Activated CD4-positive, alpha-beta T cell treated with anti-CD3 and anti-CD28 coated beads, Interleukin-2, amount 50 U/mL, for 24 hours (primary cell): ENCODE measurements at regions not wholly inside any gene's neighbourhood (a gene's known extent, or its start where the extent isn't known, plus 50 kb on each side); places are given as distances from the start of the nearest gene placed in this dataset.
A peak's percentile ranks its signal among the peaks of the same experiment; 100 is the strongest.
"Not testable (repeated sequence)": the region's sequence is repeated elsewhere in the genome, so short reads cannot be mapped to it uniquely, and the experiment has no call there.

Experiments used
- DNase-seq, 2 donors: peaks; one replicate each; pipeline ENCODE4 v3.0.0-alpha.2; 2020; ENCODE audit warnings: low read depth in 1 of 2, low spot score in 1 of 2

DNA sequence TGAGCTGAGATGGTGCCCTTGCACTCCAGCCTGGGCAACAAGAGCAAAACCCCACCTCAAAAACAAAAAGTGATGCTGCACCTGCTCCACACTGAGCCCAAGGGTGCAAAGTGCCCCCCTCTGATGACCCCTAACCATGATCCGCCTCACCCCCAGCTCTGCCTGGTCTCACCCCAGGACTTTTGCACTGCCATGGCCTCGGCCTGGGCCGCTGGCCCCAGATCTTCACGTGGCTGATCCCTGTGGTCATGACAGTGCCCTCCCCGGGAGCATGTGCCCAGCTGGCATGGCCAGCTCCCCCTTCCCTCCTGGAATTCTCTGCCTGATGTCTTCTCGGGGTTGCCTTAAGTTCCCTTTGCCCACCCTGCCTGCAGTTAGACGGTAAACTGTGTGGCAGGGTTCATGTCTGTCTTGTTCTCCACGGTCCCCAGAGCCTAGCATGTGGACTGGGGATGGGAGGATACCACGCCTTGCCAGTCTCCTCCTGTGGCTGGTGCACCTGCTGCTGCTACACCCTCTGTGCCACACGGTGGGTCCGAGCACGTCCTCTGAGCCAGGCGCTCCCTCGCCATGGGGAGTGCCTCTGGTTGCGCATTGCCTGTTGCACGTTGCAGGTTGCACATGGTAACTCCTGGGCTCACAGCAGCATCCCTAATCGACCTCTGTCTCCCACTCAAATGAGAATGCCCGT lies 77.4 kb upstream of the PPP1R26 start:
- no peak for DNase-seq

DNA sequence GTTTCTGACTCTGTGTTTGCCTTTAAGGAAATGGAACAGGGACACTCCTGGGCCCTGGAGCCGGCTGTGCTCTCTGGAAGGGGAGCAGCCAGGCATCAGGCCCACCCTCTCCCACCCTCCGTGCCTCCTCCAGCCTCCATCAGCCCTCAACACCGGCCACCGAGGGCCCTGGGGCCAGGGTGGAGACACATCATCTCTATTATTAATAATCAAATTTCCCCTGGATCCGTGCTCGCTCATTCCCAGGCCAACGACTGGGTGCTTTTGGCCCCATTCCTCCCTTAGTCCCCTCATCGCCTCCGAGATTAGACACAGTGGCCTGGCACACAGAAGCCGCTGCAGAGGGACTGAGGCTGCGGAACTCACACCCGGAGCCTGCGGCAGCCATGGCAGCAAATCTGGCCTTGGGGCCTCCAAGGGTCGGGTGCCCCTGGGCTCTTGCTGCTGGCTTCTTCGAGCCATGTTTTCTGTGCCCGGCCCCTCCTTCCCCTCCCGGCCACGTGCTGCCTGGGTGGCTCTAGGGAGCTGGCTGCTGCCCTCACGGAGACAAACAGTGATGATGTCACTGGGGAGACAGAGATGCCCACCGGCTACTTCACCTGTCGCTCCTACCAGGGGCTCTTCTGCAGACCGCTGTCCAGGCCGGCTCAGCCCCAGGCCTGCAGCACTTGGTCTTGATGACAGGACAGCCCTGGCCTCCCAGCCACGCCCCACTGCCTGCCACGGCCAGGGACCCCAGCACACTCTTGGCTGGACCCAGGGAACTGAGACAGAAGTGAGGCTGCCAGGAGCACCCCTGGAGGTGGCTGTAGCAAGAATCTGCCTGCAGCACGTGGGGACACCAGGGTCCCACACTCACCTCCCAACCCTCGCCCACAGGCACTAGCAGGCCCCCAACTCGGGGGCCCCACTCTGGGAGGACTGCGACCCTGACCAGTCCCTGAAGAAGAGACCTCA lies 76.6 kb upstream of the PPP1R26 start:
- no peak for DNase-seq

DNA sequence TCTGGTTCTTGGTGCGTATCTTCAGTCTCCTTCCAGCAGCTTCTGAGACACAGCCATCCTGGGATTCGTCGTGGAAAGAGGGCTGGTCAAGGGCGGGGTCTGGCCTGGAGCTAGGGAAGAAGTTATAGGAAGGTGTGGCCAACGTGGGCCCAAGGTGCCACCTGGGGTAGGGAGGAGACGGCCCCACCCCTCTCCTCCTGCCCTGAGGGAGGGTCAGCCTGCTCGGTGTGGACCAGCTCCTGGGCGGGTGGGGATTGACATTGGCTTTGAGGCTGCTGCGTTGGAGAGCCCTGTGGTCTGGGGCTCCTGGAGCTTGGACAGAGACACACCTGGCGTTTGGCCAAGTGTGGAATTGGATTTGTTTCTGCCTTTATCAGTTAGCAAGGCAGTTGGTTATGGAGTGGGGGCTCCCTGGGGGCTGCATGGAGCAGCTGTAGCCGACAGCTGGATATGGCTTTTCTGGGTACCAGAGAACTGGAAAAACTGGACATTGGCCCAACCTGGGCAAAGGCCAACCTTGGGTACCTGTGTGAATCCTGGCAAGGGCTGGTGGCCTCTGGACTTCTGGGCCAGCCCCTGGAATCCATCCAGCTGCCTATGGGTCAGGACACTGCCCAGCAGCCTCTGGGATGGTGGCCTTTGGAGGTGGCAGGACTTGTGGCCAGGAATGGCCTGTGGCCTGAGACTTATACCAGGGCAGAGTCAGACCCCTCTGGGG lies 75.7 kb upstream of the PPP1R26 start:
- DNase-seq, result no peak

DNA sequence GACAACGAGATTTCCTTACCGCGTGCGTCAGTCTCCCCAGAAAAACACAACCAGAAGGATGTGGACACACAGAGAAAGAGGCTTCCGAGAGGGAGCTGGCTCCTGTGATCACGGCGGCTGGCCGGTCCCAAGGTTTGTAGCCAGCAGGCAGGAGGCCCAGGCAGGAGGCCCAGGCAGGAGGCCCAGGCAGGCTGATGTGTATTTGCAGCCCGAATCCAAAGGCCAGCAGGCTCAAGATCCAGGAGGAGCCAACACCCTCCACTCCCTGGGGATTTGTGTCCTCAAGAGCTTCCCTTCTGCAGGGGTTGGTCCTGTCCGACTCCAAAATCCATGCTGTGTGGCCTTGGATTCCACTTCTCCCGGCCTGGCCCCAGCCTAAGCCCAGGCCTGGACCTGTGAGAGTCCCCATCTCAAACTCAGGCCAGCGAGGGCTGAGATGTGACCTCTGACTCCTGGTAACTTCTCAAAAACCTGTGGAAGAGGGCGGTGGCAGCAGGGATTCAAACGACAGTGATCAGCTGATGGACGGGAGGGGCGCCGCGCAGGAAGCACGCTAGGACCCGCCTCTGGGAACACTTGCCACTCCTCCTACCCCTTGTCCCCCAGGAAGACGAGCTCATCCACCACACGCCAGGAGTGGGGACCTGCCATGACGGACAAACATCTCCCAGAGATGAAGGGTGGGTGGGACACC lies 75.0 kb upstream of the PPP1R26 start:
- no peak for DNase-seq

DNA sequence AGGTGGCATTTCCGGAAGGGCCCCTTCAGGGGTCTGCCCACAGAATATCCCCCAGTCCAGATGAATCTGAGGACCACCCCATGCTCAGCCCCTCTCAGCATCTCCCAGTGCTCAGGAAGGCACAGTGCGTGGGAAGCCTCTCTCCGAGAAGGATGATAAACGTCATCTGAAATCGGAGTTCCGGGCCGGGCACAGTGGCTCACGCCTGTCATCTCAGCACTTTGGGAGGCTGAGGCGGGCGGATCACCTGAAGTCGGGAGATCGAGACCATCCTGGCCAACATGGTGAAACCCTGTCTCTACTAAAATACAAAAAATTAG lies 74.5 kb upstream of the PPP1R26 start:
- not testable (repeated sequence) for DNase-seq

DNA sequence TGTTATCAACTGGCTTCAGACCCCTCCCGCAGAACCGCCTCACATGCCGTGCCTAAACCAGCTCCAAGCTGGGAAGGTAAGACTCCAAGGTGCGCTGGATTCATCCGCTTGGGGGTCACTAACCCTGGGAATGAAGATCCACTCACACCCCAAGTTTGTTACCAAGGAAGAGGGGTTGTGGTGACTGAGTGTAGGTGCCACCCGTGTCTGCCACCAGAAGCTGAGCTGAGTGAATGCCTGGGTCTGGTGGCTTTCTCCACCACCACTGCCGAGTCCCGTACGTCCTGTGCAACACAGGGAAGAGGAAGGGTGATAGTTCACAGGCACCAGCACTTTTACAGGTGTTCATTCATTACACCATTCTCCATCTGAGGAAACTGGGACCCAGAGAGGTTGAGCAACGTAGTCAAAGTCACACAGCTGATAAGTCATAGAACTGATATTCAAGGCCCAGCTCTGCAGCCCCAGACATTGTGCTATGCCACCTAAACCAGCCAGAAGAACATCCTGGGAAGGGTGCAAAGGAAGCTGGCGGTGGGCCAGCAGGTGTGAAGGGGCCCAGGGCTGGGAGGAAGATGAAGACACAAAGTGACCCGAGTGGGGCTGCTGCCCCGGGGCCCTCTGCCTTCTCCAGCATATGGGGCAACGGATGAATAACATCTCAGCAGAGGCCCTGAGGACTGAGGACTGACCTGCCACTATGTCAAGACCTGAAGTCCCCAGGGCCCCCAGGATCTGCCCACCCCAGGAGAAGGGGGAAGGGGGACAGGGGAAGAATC lies 70.9 kb upstream of the PPP1R26 start:
- DNase-seq, result no peak

DNA sequence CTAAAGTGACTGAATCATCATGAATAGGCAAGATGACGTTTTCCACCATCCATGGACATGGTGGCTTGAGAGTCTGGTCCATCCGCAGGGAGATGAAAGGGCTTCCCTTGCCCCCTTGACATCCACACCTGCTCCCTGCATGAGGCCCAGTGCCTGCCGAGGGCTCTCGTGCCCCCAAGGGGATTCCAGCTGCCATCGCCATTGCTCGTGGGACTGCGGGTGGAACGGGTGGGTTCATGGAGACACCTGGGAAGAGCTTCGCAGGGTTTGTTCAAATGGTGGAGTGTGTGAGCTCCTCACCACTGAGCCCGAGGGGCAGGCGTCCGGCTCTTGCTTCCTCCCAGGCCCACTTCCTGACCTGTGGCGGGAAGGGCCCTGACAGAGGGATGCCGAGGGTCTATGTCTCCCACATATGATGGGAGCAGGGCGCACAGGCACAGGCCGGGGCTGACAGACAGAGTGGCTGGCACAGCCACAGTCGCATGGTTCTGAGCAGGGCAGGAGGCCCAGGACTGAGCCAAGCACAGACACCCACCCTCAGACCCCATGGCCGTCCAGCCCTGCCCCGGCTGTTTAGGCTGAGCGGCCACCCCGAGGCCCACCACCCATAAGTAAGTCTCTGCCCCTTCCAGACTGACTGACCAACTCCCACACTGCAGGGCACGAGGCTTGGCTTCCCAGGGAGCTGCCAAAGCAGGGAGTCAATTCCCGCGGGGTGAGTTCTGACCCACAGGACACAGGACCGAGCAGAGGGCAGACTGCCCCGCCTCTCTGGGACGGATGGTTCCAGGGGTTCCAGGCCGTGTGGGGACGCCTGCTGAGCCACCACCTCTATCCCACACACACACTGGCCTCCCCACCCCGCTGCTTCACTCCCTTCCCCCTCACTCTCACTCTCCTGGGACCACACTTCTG lies 70.0 kb upstream of the PPP1R26 start:
- DNase-seq, result no peak

DNA sequence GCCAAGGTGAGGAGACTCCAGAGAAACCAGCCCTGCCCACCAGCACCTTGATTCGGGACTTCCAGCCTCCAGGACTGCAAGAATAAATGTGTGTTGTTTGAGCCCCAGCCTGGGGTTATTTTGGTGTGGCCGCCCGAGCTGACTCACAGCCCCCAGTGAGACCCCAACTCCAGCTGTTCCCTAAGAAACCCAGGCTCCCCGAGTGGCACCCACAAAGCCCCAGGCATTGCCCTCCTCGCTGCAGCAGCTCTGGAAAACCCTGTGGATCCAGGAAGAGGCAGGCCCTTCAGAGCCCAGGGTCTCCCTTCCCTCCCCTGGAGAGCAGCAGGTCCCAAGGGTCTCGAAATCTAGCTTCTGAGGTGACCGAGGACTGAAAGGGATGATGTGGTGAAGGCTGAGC lies 69.2 kb upstream of the PPP1R26 start:
- no peak for DNase-seq

DNA sequence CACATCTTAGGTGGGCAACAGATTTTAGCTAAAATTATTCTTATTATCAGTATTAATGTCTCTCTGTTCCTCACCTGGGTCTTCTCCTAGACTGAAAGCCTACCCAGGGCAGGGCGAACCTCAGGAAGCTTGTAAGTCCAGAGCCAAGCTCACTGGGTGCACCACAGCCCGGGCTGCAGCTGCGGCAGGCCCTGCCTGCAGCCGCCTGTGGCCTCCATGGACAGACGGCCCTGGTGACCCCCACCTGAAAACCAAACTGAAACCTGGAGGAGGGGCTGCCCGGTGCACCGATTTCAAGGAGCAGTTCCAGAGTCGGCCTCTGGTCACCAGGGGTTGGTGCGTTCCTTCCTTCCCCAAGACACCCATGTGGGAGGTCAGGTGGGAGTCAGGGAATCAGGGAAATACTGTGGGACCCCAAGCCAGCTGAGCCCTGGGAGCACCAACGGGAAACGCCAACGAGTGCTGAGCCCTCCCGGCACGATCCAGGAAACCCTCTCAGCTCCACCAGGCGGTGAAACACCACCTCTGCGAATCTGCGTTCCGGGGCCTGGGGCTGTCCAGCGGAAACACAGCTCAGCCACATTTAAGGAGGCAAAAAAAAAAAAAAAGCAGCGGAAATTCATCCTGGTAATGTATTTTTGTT lies 68.6 kb upstream of the PPP1R26 start:
- no peak for DNase-seq

DNA sequence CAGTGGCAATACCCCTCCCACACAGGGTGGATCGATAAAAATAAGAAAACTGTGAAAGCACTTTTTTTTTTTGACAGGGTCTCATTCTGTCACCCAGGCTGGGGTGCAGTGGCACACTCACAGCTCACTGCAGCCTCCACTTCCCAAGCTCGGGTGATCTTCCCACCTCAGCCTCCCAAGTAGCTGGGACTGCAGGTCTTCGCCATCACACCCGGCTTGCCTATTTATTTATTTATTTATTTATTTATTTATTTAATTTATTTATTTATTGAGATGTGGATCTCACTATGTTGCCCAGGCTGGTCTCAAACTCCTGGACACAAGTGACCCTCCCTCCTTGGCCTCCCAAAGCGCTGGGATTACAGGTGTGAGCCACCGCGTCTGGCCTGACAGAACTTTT lies 68.0 kb upstream of the PPP1R26 start:
- not testable (repeated sequence) for DNase-seq

DNA sequence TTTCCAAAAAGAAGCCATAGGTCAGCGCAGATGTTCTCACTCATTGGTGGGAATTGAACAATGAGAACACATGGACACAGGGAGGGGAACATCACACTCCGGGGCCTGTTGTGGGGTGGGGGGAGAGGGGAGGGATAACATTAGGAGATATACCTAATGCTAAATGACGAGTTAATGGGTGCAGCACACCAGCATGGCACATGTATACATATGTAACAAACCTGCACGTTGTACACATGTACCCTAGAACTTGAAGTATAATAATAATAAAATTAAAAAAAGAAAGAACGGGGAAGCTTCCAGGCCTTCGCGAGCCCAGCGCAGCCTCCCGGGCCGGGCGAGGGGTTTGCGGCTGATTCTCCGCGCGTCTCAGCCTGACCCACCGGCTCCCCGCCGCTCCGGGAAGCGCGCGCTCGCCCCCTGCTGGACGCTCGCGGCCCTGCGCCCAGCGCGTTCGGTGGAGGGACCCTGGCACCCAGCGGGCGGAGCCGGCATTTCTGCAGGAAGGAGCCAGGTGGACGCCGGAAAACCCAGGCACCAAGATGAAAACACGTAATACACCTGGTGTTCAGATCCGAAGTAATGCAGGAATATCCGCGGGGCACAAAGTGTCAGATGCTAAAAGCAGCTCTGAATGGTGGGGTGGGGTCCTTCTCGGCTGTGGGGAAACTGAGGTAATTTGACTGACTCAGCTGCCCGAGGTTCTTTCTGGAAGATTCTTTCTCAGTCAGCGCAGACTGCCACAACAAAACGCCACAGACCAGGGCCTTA lies 67.1 kb upstream of the PPP1R26 start:
- DNase-seq, result peak; percentile 49 to 56

DNA sequence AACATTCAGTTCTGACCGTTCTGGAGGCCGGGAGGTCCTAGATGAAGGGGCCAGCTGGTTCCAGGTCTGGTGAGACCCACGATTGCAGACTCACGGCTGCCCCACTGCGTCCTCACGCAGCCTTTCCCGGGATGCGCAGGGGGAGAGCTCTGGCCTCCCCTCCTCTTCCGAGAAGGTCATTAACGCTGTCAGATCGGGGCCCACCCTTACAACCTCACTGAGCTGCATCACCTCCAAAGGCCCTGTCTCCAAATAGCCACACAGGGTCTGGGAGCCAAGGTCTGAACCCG lies 66.6 kb upstream of the PPP1R26 start:
- no peak for DNase-seq

DNA sequence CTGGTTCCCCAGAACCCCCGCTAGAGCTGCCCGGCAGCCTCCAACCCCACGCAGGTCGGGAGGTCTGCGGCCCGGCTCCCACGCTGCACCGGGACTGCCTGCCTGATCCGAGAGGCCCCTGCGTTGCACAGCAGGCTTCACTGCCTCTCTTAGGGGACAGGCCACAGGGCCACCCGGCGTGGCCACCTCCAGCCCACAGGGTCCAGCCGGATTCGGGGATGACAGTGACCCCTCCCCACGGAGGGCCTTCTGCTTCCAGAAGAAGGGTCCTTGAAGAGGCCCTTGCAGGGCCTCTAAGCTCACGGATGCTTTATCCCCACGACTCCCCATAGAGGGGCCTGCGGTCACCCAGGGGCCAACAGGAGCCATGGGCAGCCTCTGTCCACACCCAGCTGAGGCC lies 66.1 kb upstream of the PPP1R26 start:
- no peak for DNase-seq

DNA sequence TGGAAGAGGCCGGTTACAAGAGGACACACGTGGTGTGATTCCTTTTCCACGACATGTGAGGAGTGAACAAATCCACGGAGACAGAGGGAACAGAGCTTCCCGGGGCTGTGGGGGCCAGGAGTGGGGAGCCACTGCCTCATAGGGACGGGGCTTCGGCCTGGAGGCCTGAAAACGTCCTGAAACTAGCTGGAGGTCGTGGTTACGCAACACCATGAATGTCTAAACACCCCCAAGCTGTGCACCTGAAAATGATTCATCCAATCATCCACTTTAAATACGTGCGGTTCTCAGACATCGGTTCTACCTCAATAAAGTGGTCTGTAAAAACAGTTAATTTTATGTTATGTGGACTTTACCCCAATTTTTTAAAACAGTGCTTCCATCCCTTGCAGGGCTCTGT lies 65.3 kb upstream of the PPP1R26 start:
- no peak for DNase-seq

DNA sequence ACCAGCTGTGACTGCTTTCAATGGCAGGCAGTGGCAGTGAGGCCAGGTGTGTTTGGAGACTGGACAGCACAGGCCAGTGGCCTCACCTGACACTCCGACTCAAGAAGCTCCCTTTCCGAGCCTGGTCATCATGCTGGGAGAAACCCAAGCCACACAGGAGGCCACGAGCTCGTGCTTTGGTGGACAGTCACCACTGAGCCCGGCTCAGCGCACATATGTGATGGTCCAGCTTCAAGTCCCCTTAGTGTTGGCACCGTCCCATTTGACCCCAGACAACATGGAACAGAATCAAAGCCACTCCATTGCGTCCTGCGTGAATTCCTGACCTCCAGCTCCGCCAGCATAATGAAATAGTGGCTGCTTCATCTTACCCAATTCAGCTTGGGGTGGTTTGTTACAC lies 64.0 kb upstream of the PPP1R26 start:
- DNase-seq, result no peak

DNA sequence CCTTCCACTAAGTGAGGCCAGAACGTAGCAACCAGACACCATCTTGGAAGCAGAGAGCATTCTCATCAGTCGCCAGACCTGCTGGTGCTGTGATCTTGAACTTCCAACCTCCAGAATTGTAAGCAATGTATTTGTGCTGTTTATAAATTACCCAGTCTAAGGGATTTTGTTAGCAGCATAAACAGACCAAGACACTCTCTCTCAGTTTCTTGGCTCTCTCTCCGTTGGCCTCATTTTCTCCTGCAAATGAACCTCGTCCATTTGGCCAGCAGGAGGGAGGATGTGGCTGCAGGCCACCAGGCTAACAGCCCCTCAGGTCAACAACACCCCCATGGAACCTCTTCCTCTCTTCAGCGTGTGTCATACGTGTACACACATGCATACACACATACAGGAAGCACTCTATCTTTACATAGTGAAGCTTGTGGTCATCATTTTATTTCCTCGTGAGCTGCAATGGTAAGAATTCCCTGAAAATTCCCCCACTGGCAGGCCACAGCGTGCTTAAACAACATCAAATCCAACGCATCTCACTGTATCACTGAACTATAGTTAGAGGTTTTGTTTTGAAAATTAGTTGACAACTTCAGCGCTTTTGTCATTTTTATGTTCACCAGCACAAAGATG lies 62.8 kb upstream of the PPP1R26 start:
- no peak for DNase-seq

DNA sequence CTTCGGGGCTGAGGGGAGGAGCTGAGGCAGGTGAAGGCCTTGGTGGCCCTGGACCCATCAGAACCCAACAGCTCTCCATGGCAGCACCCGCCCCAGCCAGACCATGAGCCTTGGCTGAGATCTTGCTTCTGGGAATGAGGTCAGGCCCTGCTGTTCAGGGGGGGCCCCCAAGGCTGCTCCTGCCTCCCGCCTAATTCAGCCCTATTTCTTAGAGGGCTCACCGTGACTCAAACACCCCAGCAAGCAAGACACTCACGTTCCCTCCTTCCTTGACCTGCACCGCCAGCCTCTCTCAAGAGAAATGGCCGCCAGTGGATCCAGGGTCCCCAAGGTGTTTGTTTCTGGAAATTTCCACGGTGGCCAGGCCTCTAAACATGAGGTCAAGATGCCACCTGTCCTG lies 61.4 kb upstream of the PPP1R26 start:
- no peak for DNase-seq

DNA sequence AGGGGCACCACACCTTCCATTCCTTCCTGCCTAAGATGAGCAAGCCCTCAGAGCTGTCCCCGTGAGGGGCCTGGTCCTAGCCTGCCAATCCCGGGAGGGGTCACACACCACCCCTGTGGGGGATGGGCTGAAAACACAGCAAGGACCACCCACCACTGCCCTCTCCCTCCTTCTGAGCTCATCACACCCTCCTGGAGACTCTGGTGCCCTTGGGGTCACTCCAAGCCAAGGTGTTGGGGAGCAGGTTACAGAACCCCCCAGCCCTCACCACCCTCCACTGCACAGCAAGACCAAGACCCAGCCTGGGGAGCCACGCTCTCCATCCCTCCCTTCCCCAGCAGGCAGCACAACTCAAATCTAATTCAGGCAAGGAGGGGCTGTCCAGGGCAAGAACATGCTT lies 60.5 kb upstream of the PPP1R26 start:
- no peak for DNase-seq
